Activated CD8-positive, alpha-beta T cell treated with anti-CD3 and anti-CD28 coated beads, Interleukin-2, amount 10 ng/mL, durations not matched to agents 7 days and 5 days (primary cell): ENCODE measurements at regions not wholly inside any gene's neighbourhood (a gene's known extent, or its start where the extent isn't known, plus 50 kb on each side); places are given as distances from the start of the nearest gene placed in this dataset.
"Not testable (repeated sequence)": the region's sequence is repeated elsewhere in the genome, so short reads cannot be mapped to it uniquely, and the experiment has no call there.

Experiments
- ATAC-seq: fragments of 150-1000 bp; cut with Tn5 transposase; one replicate; pipeline ENCODE4 v1.10.0; 2021; ENCODE audit warnings: moderate library complexity
- CTCF ChIA-PET: fragments of 350-600 bp; sonication (Branson Sonifier 250); formaldehyde crosslinking; loops from one replicate; lab custom pipeline; 2021; ENCODE audit warnings: antibody characterized with exemption; lab: Charles Lee
- POLR2A ChIA-PET: fragments of 350-600 bp; sonication (Branson Sonifier 250); formaldehyde crosslinking; loops from one replicate; lab custom pipeline; 2021; ENCODE audit warnings: antibody characterized with exemption; lab: Charles Lee
- DNase-seq: peaks from one replicate; pipeline ENCODE4 v3.0.0-alpha.2; 2020
- H3K27ac Mint-ChIP-seq: one replicate; pipeline ENCODE4 v1.8.0; 2021; ENCODE audit warnings: mild to moderate bottlenecking, mixed read lengths
- H3K27me3 Mint-ChIP-seq: one replicate; pipeline ENCODE4 v1.8.0; 2021; ENCODE audit warnings: low read depth, mixed read lengths
- H3K36me3 Mint-ChIP-seq: one replicate; pipeline ENCODE4 v1.8.0; 2021; ENCODE audit warnings: low read depth, mixed read lengths
- H3K4me1 Mint-ChIP-seq: one replicate; pipeline ENCODE4 v1.8.0; 2021; ENCODE audit warnings: low read depth, mixed read lengths
- H3K4me3 Mint-ChIP-seq: one replicate; pipeline ENCODE4 v1.8.0; 2021; ENCODE audit warnings: mild to moderate bottlenecking, mixed read lengths
- H3K9me3 Mint-ChIP-seq: one replicate; pipeline ENCODE4 v1.8.0; 2022; ENCODE audit warnings: mixed read lengths; ENCODE audit not compliant: insufficient read depth

DNA sequence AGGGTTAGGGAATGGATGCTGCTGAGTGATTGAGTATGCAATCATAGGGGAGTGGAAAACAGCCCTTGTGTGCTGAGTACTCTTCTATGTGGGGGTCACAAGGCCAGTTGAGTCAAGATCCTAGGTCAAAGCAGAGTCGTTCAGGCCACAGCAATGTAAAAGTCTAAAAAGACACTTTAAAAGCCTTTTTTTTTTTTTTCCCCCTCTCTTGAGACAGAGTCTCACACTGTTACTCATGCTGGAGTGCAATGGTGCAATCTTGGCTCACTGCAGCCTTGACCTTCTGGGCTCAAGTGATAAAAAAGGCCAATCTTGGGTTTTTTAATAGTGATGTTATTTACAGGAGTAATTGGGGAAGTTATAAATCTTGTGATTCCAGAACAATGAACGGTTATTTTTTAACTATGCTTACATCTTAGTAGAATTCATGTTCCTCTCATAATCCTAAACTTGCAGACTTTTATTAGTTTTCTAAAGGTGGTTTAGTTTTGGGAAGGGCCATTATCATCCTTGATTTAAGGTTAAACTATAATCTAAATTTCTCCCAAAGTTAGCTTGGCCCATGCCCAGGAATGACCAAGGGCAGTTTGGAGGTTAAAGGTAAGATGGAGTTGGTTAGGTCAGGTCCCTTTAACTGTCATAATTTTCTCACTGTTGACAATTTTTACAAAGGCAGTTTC, 82.2 kb upstream of the BMP2K start:
- DNase-seq: no peak
- Mint-ChIP-seq H3K4me3 (no peak overlapping the region), H3K27ac (no peak overlapping the region), H3K27me3 (peaks cover 8% of the 10 kb centered on the region), H3K36me3 (no peaks in the 10 kb centered on the region), H3K9me3 (no peaks in the 10 kb centered on the region), H3K4me1 (peaks cover 12% of the 10 kb centered on the region)
- ATAC-seq: no peak
- ChIA-PET POLR2A (no interaction called here), CTCF (no interaction called here)

DNA sequence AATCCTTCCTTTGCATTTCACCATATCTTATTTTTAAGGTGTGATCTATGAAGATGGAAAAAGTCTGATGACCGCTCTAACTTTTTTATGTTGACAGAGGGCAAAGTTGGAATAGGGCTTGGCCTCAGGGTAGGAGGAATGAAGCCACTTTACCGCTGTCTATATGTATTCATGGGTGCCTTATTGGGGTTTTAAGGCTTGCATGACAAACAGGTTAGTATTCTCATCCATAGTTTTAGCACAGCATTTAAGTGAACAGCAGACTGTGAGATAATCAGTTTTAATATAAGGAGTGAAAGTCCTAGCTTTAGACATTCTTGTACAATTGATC, 81.7 kb upstream of the BMP2K start:
- H3K4me1 Mint-ChIP-seq: peaks cover 12% of the 10 kb centered on the region
- no peak overlapping the region for H3K27ac Mint-ChIP-seq
- H3K9me3 Mint-ChIP-seq: no peaks in the 10 kb centered on the region
- DNase-seq (no peak), ATAC-seq (no peak)
- H3K4me3 Mint-ChIP-seq: no peak overlapping the region
- peaks cover 5% of the 10 kb centered on the region for H3K27me3 Mint-ChIP-seq
- CTCF ChIA-PET: no interaction called here
- no peaks in the 10 kb centered on the region for H3K36me3 Mint-ChIP-seq
- POLR2A ChIA-PET: no interaction called here

DNA sequence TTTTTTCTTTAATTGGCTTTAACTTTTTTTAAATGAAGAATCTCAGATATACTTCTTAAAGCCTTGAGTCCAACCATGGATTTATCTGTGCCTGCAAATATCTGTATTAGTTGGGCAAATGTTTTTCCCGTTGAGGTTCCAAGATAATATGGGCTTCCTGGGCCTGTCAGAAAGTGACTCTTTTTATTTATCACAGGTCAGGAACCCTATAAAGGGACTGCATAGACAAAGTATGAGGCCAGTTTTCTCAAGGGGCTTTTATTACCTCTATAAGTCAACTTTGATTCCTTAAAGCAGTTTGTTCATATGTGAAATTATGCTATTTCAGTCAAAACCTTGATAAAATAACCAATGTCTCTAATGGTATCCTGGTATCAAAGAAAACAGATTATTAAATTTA, 80.2 kb upstream of the BMP2K start:
- no peaks in the 10 kb centered on the region for H3K27me3 Mint-ChIP-seq
- no peak overlapping the region for H3K27ac Mint-ChIP-seq
- no peak overlapping the region for H3K4me3 Mint-ChIP-seq
- ATAC-seq (no peak), DNase-seq (no peak)
- POLR2A ChIA-PET: no interaction called here
- H3K4me1 Mint-ChIP-seq: peaks cover 12% of the 10 kb centered on the region
- CTCF ChIA-PET: no interaction called here
- H3K36me3 Mint-ChIP-seq: no peaks in the 10 kb centered on the region
- no peaks in the 10 kb centered on the region for H3K9me3 Mint-ChIP-seq

DNA sequence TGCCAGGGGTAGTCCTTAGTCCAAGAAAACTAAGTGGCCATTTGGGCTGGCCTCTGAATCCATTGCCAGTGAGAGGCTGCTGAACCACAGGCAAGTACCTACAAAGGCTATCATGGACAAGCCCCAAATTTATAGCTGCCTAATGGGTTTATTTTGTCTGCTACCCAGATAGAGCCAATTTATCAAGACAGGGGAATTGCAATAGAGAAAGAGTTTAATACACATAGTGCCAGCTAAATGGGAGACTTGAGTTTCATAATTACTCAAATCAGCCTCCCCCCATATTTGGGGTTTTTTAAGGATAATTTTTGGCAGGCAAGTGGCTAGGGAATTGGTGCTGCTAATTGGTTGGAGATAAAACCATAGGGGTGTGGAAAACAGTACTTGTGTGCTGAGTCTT, 73.1 kb upstream of the BMP2K start:
- ChIA-PET POLR2A (no interaction called here), CTCF (no interaction called here)
- H3K36me3 Mint-ChIP-seq: no peaks in the 10 kb centered on the region
- H3K9me3 Mint-ChIP-seq: peaks cover 12% of the 10 kb centered on the region
- H3K27ac Mint-ChIP-seq: no peak overlapping the region
- DNase-seq: no peak
- no peak overlapping the region for H3K4me3 Mint-ChIP-seq
- no peaks in the 10 kb centered on the region for H3K27me3 Mint-ChIP-seq
- ATAC-seq: no peak
- no peaks in the 10 kb centered on the region for H3K4me1 Mint-ChIP-seq

DNA sequence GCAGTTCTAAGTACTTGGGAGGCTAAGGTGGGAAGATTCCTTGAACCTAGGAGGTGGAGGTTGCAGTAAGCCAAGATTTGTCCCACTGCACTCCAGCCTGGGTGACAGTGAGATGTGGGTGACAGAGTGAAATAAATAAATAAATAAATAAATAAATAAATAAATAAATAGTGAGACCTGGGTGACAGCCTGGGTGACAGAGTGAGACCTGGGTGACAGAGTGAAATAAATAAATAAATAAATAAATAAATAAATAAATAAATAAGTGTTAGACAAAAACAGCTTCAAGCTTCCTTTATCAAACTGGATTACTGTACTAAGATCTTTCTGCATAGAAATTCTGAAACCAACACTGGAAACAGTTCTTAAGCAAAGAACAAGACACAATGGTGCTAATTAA, 71.8 kb upstream of the BMP2K start:
- CTCF ChIA-PET: interaction anchor here (1.2 kb wide), 2 partner anchors 60 to 91 kb away, joined by 3 to 4 read pairs; no protein-coding TSS in a partner anchor
- H3K36me3 Mint-ChIP-seq: no peaks in the 10 kb centered on the region
- no peak overlapping the region for H3K4me3 Mint-ChIP-seq
- peaks cover 12% of the 10 kb centered on the region for H3K9me3 Mint-ChIP-seq
- no peaks in the 10 kb centered on the region for H3K27me3 Mint-ChIP-seq
- ATAC-seq (no peak), DNase-seq (no peak)
- no peak overlapping the region for H3K27ac Mint-ChIP-seq
- POLR2A ChIA-PET: interaction anchor here (0.5 kb wide), 1 partner anchor 9 kb away, joined by 3 read pairs; no protein-coding TSS in a partner anchor
- H3K4me1 Mint-ChIP-seq: no peaks in the 10 kb centered on the region

DNA sequence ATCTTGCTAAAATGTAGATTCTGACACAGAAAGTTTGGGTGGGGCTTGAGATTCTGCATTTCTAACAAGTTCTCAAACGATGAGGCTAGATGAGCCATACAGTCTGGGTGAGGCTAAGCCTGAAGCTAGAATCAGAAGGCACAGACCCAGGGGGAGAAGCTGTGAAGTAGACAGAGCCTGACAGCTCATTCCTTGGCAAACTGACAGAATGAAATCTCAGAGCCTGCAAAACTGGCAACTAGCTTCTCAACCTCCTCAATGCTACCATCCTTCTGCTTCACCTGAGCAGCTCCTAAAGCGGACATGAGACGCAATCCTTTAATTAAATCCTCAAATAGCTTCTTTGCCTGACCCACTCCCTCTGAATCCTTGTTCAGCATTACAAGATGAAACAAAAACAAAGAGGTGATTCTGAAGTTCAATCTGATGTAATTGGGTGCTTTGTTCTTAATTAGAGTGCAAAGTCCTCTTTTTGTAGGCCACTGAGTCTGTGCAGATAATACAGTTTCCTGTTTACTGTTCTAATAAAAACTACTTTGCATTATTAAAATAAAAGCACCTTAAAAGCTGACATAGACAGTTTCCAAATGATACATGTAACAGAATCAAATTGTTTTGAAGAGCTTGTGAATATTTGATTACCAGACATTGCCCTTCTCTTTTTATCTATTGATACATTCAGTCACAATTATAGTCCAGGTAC, 71.0 kb upstream of the BMP2K start:
- Mint-ChIP-seq H3K27me3 (no peaks in the 10 kb centered on the region), H3K27ac (no peak overlapping the region), H3K4me3 (no peak overlapping the region), H3K36me3 (no peaks in the 10 kb centered on the region), H3K4me1 (no peaks in the 10 kb centered on the region), H3K9me3 (peaks cover 12% of the 10 kb centered on the region)
- no peak for ATAC-seq
- ChIA-PET POLR2A (no interaction called here), CTCF (interaction anchor here (1.2 kb wide), 2 partner anchors 61 to 92 kb away, joined by 3 to 4 read pairs; no protein-coding TSS in a partner anchor)
- no peak for DNase-seq

DNA sequence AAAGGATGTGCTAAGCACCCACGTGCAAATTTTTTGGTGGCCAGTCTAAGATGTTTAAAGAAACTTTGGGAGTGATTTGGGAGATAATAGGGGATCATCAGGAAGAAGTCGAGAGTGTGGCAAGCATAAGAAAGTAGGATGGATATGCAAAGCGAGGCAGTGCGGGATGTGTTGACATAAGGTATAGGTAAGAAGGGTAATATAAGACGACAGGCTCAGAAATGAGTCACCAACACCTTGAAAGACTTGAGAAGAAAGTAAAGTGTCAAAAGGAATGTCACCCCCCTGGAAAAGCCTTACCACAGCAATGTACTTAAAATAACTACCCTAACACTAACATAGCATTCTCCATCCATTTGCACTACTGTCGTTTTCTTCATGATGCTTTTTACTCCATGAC, 69.8 kb upstream of the BMP2K start:
- Mint-ChIP-seq H3K9me3 (peaks cover 12% of the 10 kb centered on the region), H3K27me3 (no peaks in the 10 kb centered on the region), H3K4me1 (no peaks in the 10 kb centered on the region)

DNA sequence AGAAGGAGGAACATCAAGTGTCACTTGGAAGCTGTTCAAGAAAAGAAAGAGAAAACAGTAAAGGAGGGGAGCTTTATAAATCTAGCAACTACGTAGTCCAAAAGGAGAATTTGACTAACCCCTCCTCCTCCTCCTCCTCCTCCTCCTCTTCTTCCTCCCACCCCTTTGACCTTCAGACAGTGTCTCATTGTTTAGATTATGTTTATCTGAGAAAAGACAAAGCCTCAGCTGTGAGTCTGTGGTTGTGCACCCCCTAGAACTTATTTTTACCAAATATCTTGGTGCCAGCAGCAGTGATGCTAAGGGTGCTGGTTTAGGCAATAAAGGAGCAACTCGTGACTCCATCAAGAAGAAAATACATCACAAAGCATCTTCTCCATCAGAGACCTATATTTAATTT, 68.9 kb upstream of the BMP2K start:
- DNase-seq: no peak
- Mint-ChIP-seq H3K27ac (no peak overlapping the region), H3K9me3 (peaks cover 10% of the 10 kb centered on the region), H3K4me3 (no peak overlapping the region), H3K36me3 (no peaks in the 10 kb centered on the region), H3K4me1 (no peaks in the 10 kb centered on the region), H3K27me3 (no peaks in the 10 kb centered on the region)
- CTCF ChIA-PET: no interaction called here
- ATAC-seq: no peak
- POLR2A ChIA-PET: no interaction called here

More for the DNA sequence above, 69.8 kb upstream of the BMP2K start:
- ATAC-seq (no peak), DNase-seq (no peak)
- POLR2A ChIA-PET: no interaction called here
- Mint-ChIP-seq H3K4me3 (no peak overlapping the region), H3K27ac (no peak overlapping the region), H3K36me3 (no peaks in the 10 kb centered on the region)
- CTCF ChIA-PET: no interaction called here

DNA sequence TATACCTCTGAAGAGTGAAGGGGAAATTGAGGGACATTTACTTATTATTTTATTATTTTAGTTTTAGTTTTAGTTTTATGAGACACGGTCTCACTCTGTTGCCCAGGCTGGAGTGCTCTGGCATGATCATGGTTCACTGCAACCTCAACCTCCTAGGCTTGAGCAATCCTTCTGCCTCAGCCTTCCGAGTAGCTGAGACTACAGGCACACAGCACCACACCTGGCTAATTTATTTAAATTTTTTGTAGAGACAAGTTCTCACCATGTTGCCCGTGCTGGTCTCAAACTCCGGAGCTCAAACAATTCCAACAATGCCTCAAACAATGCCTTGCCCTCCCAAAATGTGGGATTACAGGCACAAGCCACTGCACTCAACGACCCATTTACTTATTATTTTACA, 68.4 kb upstream of the BMP2K start:
- Mint-ChIP-seq H3K4me3 (no peak overlapping the region), H3K4me1 (no peaks in the 10 kb centered on the region), H3K9me3 (peaks cover 5% of the 10 kb centered on the region), H3K27ac (no peak overlapping the region), H3K36me3 (no peaks in the 10 kb centered on the region), H3K27me3 (no peaks in the 10 kb centered on the region)
- ATAC-seq (no peak), DNase-seq (no peak)
- CTCF ChIA-PET: no interaction called here
- POLR2A ChIA-PET: no interaction called here

DNA sequence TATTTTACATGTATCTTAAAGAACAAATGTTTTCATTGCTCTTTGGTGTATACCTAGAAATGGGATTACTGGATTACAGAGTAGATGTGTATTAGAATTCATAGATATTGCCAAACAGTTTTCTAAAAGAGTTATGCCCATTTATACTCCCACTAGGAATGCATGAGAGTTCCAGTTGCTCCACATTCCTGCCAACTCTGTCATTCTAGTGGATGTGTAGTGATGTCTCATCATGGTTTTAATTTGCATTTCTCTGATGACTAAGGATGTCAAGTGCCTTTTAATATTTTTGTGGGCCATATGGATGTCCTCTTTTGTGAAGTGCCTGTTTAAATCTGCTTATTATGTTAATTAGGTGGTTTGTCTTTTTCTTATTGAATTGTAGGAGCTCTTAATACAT, 65.6 kb upstream of the BMP2K start:
- ChIA-PET CTCF (interaction anchor here (1.5 kb wide), 1 partner anchor 37 kb away, joined by 5 read pairs; no protein-coding TSS in a partner anchor), POLR2A (no interaction called here)
- Mint-ChIP-seq H3K27me3 (no peaks in the 10 kb centered on the region), H3K27ac (no peak overlapping the region), H3K36me3 (no peaks in the 10 kb centered on the region), H3K4me1 (no peaks in the 10 kb centered on the region), H3K4me3 (no peak overlapping the region), H3K9me3 (no peaks in the 10 kb centered on the region)
- DNase-seq: no peak
- no peak for ATAC-seq

DNA sequence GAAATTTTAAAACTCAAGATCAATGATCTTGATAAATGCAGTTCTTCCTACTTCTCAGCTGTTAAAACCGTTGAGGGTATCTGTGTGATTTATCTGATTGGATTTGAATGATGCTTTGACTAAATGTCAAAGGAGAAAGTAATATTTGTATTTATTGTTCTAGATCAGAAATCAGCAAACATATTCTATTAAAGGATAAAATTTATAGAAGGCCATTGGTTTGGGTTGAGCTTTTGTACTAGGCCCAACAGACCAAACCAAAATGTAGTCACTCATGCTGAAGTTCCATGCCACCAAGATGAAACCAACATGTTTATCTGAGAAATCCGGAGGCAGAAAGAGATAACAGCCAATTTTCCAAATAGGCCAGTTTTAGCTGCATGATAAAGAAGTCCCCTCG, 64.5 kb upstream of the BMP2K start:
- ChIA-PET POLR2A (no interaction called here), CTCF (interaction anchor here (0.8 to 1.5 kb wide), 4 partner anchors 10 to 67 kb away, joined by 3 to 5 read pairs (median 4); no protein-coding TSS in a partner anchor)
- H3K27me3 Mint-ChIP-seq: no peaks in the 10 kb centered on the region
- no peak for ATAC-seq
- DNase-seq: no peak
- no peak overlapping the region for H3K4me3 Mint-ChIP-seq
- no peaks in the 10 kb centered on the region for H3K9me3 Mint-ChIP-seq
- no peaks in the 10 kb centered on the region for H3K36me3 Mint-ChIP-seq
- H3K27ac Mint-ChIP-seq: no peak overlapping the region
- no peaks in the 10 kb centered on the region for H3K4me1 Mint-ChIP-seq

DNA sequence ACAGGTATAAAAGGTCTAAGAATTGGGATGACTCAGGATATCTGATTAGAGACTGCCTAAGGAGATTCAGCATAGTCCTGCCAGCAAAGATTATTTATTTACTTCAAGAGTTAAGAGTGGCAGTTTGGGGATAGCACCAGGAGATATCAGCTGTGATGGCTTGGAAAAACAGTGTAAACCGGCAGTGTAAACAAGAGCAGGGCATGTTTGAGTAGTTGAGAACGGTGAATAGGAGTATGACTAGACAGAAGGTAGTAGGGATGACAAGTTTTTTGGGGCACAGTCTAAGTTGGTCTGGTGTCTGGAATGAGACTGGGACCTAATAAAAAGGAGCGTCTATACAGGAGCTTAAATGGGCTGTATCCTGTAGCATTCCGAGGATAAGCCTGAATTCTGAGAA, 61.6 kb upstream of the BMP2K start:
- H3K27ac Mint-ChIP-seq, H3K4me3 Mint-ChIP-seq, CTCF ChIA-PET, H3K27me3 Mint-ChIP-seq, DNase-seq, POLR2A ChIA-PET, H3K36me3 Mint-ChIP-seq, H3K9me3 Mint-ChIP-seq, H3K4me1 Mint-ChIP-seq, ATAC-seq: not testable (repeated sequence)
